ENCODE measurements at regions not wholly inside any gene's neighbourhood (a gene's known extent, or its start where the extent isn't known, plus 50 kb on each side); places are given as distances from the start of the nearest gene placed in this dataset.

DNA sequence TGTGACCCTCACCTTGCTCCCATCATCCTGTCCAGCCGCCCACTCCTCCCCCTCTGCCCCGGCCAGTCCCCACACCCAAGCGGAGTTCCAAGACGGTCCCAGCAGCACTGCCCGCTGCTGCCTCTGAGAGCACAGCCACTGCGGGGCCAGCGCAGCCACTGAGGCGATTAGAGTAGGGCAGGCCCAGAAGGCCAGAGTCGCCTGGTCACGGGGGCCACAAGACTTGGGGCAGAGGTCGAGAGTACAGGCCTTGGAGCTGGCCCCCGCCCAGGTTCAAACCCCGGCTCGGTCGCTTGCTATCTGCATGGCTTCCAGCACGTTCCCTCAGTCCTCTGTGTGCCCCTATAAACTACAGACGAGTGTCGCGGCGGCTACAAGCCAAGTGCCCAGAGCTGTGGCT, 53.2 kb upstream of the ADRA2C start:
- FAIRE-seq = no peak
- POLR2A ChIA-PET = no interaction called here
- Histone ChIP-seq H3K9me3 (no peaks in the 10 kb centered on the region), H3K4me2 (no peak overlapping the region), H3K27ac (no peak overlapping the region), H3K4me1 (no peaks in the 10 kb centered on the region), H3K4me3 (no peak overlapping the region)
- DNase-seq (ENCODE audit: low read depth in 1 of 2, low spot score in 1 of 2) = no peak
- WGBS (ENCODE audit: missing lambda C conversion rate) = 100% methylated on average over 4 of the region's 20 CpGs
- TF ChIP-seq HOXB5 (CRISPR knock-in tag; IDR thresholded peaks at IDR 0.05) (no peak), HOXB13 (CRISPR knock-in tag; IDR thresholded peaks at IDR 0.05; ENCODE audit: low read depth) (no peak), POLR2A (IDR thresholded peaks at IDR 0.05; ENCODE audit: low read length) (no peak), GATA3 (IDR thresholded peaks at IDR 0.05; ENCODE audit: borderline replicate concordance) (no peak)
- TF ChIP-seq, protein P1, sequence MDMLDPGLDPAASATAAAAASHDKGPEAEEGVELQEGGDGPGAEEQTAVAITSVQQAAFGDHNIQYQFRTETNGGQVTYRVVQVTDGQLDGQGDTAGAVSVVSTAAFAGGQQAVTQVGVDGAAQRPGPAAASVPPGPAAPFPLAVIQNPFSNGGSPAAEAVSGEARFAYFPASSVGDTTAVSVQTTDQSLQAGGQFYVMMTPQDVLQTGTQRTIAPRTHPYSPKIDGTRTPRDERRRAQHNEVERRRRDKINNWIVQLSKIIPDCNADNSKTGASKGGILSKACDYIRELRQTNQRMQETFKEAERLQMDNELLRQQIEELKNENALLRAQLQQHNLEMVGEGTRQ (IDR thresholded peaks at IDR 0.05) = no peak
- TF ChIP-seq, protein P2, sequence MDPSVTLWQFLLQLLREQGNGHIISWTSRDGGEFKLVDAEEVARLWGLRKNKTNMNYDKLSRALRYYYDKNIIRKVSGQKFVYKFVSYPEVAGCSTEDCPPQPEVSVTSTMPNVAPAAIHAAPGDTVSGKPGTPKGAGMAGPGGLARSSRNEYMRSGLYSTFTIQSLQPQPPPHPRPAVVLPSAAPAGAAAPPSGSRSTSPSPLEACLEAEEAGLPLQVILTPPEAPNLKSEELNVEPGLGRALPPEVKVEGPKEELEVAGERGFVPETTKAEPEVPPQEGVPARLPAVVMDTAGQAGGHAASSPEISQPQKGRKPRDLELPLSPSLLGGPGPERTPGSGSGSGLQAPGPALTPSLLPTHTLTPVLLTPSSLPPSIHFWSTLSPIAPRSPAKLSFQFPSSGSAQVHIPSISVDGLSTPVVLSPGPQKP (IDR thresholded peaks at IDR 0.05; ENCODE audit: low read depth, low read length) = no peak
- CTCF ChIA-PET = no interaction called here
- ATAC-seq = no peak

DNA sequence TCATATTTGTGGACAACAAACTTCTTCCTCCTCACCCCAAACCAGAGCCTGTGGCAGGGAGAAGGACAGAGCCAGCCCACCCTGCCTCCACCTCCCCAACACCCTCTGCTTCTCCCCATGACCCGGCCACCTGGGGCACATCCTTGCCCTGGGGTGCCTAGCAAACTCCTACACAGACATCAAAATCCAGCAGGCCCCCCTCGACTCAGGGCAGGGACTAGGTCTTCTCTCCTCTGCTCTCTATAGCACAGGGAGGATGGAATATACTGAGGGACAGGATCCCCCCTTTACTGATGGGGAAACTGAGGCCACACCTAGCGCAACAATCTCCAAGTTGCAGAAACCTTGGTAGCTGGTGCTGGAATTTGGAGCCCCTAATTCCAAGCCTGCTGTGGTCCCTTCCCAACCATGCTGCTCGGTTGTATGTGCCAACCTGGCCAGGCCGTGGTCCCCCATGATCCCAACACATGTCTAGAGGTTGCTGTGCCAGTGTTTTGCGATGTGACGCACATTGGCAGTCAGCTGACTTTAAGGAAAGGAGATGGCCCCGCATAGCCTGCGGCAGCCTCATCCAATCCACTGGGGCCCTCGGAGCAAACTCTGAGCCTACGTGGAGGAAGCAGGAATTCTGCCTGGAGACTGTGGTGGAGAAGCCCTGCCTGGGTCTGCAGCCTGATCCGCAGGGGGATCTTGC, 53.9 kb upstream of the ADRA2C start:
- H3K27ac ChIP-seq = no peak overlapping the region
- H3K4me3 ChIP-seq = no peak overlapping the region
- FAIRE-seq (no peak), ATAC-seq (no peak), DNase-seq (ENCODE audit: low read depth in 1 of 2, low spot score in 1 of 2) (no peak)
- 34% methylated on average over 5 of the region's 12 CpGs for WGBS (ENCODE audit: missing lambda C conversion rate)
- POLR2A ChIA-PET = no interaction called here
- no peak overlapping the region for H3K4me2 ChIP-seq
- CTCF ChIA-PET = no interaction called here
- H3K4me1 ChIP-seq = no peaks in the 10 kb centered on the region
- no peaks in the 10 kb centered on the region for H3K9me3 ChIP-seq
- TF ChIP-seq POLR2A (IDR thresholded peaks at IDR 0.05; ENCODE audit: low read length) (no peak), ZNF302 (CRISPR knock-in tag; IDR thresholded peaks at IDR 0.05) (no peak), FOSB (CRISPR knock-in tag; IDR thresholded peaks at IDR 0.05) (no peak), SMC3 (IDR thresholded peaks at IDR 0.05) (no peak), ZSCAN20 (CRISPR knock-in tag; IDR thresholded peaks at IDR 0.05) (no peak), ZFP36 (IDR thresholded peaks at IDR 0.05; ENCODE audit: borderline replicate concordance, partially characterized antibody) (no peak), KDM5A (IDR thresholded peaks at IDR 0.05) (no peak), EHF (CRISPR knock-in tag; IDR thresholded peaks at IDR 0.05) (no peak), RAD21 (conservative IDR thresholded peaks at IDR 0.05 in 1 of 2, IDR thresholded peaks at IDR 0.05 in 1 of 2) (no peak), KDM1A (IDR thresholded peaks at IDR 0.05; ENCODE audit: low read depth) (no peak)
- TF ChIP-seq, protein P3, sequence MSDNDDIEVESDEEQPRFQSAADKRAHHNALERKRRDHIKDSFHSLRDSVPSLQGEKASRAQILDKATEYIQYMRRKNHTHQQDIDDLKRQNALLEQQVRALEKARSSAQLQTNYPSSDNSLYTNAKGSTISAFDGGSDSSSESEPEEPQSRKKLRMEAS (IDR thresholded peaks at IDR 0.05) = no peak
- TF ChIP-seq, protein P4, sequence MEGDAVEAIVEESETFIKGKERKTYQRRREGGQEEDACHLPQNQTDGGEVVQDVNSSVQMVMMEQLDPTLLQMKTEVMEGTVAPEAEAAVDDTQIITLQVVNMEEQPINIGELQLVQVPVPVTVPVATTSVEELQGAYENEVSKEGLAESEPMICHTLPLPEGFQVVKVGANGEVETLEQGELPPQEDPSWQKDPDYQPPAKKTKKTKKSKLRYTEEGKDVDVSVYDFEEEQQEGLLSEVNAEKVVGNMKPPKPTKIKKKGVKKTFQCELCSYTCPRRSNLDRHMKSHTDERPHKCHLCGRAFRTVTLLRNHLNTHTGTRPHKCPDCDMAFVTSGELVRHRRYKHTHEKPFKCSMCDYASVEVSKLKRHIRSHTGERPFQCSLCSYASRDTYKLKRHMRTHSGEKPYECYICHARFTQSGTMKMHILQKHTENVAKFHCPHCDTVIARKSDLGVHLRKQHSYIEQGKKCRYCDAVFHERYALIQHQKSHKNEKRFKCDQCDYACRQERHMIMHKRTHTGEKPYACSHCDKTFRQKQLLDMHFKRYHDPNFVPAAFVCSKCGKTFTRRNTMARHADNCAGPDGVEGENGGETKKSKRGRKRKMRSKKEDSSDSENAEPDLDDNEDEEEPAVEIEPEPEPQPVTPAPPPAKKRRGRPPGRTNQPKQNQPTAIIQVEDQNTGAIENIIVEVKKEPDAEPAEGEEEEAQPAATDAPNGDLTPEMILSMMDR (IDR thresholded peaks at IDR 0.05) = no peak
- TF ChIP-seq, protein P1 (IDR thresholded peaks at IDR 0.05) = no peak

Measured in A549 (cell line).